ENCODE measurements at regions not wholly inside any gene's neighbourhood (a gene's known extent, or its start where the extent isn't known, plus 50 kb on each side); places are given as distances from the start of the nearest gene placed in this dataset.

DNA sequence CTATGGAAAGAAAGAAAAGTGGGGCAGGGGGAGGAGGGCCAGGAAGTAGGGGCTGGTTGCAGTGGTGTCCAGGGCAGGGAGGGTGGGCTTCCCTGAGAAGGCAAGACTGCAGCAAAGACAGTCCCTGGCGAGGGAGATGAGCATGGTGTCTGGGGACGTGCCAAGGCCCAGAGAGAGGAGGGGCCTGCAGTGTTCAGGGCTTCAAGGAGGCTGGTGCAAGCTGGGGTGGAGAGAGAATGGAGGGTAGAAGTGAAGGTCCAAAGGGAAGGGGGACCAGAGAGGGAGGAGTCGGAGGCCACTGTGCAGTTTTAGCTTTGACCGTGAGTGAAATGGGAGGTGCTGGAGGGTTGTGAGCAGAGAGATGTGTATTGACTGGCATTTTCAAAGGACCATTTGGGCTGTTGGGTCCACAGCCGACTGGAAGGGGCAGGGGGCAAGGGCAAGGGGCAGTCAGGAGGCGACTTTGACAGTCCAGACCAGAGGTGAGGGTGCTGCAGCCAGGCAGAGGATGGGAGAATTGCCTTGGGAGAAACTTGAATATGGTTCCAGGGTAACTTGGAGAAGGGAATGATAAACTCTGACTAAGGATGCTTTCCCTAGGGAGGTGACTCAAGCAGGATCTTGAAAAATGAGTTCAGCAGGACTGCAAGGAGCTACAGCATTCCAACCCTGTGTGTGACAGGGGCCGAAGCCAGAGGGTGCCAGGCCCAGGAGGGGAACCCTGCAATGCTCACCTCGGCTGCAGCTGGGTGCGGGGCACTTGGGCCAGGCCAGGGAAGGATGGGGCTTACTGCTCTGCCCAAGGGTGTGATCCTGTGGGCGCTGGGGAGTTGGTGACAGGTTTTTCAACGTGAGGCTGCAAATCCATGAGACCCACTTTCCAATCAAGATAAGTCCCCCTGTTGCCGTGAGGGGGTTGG is 177.1 kb upstream of the HAAO start:
- DNase-seq, result no peak

- DNase-seq, result no peak
Observed at GRCh38 chr2:42967959-42968674, 175.7 kb upstream of the HAAO start.

GRCh38 chr2:42965910-42966309 is 173.5 kb upstream of the HAAO start:
- DNase-seq, result no peak

DNA sequence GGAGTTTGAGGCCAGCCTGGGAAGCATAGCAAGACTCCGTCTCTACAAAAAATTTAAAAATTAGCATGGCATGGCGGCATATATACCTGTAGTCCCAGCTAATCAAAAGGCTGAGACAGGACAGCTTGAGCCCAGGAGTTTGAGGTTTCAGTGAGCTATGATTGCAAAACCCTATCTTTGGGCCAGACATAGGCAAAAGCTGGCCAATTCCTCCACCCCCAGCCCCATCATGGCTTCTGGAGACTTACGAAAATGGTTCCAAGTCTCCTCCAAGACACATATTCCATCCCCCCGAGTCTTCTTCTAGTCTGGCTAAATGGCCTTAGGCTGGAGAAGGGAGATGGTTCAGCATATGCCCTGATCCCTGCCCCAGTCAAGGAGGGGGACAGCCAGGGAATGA is 172.8 kb upstream of the HAAO start:
- DNase-seq, result no peak

GRCh38 chr2:42964439-42965083 is 172.2 kb upstream of the HAAO start:
- DNase-seq, result no peak

DNA sequence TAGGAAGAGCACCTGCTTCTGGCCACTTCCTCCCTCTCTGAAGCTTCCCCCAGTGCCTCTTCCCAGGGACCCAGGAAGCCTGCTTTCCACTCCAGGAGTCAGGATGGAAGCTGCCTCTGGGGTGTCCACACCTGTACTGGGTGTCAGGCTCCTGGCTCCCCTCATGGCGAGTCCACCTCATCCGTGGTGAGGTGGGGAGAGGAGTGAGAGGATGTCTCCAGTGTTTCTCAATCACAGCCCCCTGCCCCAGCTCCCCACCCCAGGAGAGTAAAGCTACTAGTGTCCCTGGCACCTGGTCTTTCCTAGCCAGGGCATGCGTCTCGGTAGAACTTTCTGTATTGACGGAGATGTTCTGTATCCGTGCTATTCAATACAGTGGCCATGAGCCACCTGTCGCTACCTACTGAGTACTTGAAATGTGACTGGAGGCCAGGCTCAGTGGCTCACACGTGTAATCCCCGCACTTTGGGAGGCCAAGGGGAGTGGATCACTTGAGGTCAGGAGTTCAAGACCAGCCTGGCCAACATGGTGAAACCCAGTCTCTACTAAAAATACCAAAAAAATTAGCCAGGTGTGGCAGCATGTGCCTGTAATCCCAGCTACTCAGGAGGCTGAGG is 171.2 kb upstream of the HAAO start:
- no peak for DNase-seq

- no peak for DNase-seq
Observed at GRCh38 chr2:42962508-42962953, 170.1 kb upstream of the HAAO start.

- DNase-seq, result no peak
Observed at GRCh38 chr2:42961961-42962360, 169.6 kb upstream of the HAAO start.

DNA sequence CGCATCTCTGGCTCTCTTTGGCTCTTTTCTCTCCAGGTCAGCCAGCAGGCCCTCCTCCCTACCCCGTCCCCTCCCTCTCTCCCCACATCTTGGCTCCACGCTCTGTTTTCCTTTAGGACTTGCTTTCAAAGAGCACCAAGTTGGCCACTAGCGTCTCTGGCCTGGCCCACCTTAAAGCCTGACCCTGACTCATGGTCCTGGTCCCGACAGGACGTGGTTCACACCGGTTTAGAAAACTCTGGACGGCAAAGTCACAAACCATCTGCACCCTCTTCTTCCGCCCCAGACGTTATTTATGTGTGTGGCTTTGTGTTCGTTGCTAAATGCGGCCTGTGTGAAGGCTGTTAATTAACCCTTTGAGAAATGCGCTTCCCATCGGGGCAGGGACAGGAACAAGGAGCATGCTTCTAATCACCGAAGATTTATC is 169.0 kb upstream of the HAAO start:
- no peak for DNase-seq

- no peak for DNase-seq
Observed at GRCh38 chr2:42960842-42961180, 168.4 kb upstream of the HAAO start.

DNA sequence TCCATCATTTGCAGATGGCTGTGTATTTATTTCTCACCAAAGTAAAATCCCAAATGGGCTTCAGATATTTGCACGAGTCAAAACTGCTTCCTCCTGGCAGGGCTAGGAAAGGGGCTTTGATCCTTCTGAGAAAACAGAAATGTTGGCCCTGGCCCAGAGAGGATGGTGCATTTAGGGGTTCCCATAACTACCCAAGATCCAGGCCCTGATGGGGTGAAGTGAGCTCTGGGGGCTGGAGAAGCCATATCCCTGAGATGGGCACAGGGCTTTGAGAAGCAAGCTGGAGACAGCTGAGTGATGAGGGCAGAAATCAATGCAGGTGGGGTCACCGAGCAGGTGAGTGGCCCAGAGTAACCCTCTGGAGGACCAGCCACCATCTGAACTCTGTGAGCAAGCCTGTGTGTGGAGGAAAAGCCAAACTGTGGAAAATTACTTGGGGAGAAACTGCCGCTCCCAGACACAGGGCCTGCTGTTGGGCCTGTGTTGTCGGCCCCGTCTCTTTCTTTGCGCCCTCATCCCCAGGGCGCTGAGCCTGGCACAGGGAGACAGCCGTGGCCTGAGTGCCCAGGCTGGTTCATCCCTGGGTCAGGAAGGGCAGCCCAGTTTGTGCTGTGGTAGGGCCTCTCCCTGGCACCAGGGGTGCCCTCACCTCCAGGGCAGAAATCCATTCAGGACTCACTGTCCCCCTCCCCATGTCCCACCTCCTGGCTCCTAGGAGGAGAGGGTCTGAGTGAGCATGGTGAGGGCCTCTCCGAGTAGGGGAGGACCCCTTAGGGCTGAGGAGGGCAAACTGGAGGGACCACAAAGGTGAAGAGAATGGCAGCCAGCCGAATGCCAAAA is 167.8 kb upstream of the HAAO start:
- no peak for DNase-seq

- DNase-seq, result no peak
Observed at GRCh38 chr2:42959234-42960001, 167.0 kb upstream of the HAAO start.

DNA sequence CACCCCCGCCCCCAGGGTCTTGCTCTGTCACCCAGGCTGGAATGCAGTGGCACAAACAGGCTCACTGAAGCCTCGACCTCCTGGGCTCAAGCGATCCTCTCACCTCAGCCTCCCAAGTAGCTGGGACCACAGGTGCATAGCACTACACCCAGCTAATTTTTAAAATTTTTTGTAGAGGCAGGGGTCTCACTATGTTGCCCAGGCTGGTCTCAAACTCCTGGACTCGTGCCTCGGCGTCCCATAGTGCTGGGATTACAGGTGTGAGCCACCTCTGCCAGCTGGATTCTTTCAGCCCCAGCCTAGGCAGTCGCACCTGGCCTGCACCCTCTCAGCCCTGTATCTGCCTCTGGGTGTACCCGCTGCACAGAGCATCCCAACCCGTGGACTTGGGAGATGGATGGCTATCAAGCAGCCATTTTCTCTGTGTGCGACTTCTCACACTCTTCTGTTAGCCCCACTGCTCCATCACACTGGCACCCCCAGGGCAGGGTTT is 166.4 kb upstream of the HAAO start:
- DNase-seq, result no peak

GRCh38 chr2:42957861-42958301 is 165.5 kb upstream of the HAAO start:
- DNase-seq, result no peak

DNA sequence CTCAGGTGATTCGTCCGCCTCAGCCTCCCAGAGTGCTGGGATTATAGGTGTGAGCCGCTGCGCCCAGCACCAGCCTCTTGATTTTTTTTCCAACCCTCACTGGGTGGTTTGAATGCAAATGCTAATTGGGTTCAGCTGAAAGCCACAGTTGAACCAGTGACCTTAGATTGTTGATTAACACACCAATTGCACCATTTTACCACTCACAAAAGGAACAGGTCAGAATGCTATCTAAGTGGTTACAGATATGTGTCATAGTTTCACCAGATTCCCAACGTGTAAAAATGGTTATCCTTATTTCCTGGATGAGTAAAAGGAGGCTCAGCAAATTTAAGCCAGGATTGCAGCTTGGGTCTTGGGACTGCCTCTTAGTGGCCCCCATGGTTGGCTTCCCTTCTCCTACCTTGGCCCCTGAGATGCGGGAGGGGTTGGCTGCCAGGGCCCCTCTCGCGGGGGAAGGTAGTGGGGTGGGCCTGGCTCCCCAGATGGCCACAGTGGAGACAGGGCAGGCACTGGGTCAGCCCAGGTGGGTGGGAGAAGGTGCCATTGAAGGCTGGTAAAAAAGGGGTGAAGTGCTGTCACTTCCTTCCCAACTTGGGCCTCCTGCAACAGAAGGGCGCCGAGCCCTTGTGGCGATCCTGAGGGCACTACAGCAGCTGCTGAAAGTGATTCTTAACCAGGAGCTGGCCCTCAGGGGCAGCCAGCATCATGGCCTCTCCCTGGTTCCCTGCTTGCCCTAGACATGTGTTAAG is 164.9 kb upstream of the HAAO start:
- no peak for DNase-seq

- no peak for DNase-seq
Observed at GRCh38 chr2:42954227-42954962, 162.0 kb upstream of the HAAO start.

- no peak for DNase-seq
Observed at GRCh38 chr2:42953216-42953615, 160.8 kb upstream of the HAAO start.

- DNase-seq, result no peak
Observed at GRCh38 chr2:42951263-42951938, 159.0 kb upstream of the HAAO start.

DNA sequence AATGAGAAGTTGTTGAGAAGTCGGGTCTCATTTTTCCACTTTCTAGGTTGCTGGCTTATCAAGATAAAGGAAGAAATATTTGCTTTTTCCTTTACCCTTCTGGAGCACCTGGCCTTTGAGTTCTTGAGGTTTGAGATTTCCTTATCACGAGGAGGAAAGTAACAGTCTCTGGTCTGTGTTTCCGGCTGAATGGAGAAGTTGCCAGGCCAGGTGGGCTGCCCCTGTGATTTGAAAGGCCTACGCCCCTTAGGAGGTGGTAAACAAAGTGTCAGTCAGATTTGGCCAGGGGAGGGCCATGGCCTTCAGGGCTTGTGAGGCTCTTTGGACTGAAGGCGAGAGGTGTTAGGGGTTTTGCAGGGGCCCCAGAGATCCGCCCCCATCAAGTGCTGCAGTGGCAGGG is 156.7 kb upstream of the HAAO start:
- DNase-seq, result no peak
